Peyer's patch (tissue), 4 donors: ENCODE measurements at regions not wholly inside any gene's neighbourhood (a gene's known extent, or its start where the extent isn't known, plus 50 kb on each side); places are given as distances from the start of the nearest gene placed in this dataset.
"Not testable (repeated sequence)": the region's sequence is repeated elsewhere in the genome, so short reads cannot be mapped to it uniquely, and the experiment has no call there.

Source experiments
- POLR2A ChIP-seq, 2 donors: fragments of 450-650 bp; IDR thresholded peaks; one replicate each; pipeline ENCODE4 v1.5.1; 2017; ENCODE audit warnings: antibody characterized with exemption in 2 of 2, mild to moderate bottlenecking in 2 of 2, moderate library complexity in 2 of 2
- TF ChIP-seq, protein P1 (sequence below), 6 experiments: fragments of 450-650 bp in 4 of 6; fragments of 200-600 bp in 2 of 6; sonication (generic) in 1 of 6; IDR thresholded peaks; one replicate each; pipeline ENCODE4 v1.5.1; 2017 to 2019; ENCODE audit warnings: antibody characterized with exemption in 6 of 6, mild to moderate bottlenecking in 3 of 6, moderate library complexity in 1 of 6

GRCh38 chr21:9033295-9033694, 1488.1 kb upstream of the TPTE start:
- TF ChIP-seq POLR2A (IDR thresholded peaks at IDR 0.05): not testable (repeated sequence)
- TF ChIP-seq, protein P1, sequence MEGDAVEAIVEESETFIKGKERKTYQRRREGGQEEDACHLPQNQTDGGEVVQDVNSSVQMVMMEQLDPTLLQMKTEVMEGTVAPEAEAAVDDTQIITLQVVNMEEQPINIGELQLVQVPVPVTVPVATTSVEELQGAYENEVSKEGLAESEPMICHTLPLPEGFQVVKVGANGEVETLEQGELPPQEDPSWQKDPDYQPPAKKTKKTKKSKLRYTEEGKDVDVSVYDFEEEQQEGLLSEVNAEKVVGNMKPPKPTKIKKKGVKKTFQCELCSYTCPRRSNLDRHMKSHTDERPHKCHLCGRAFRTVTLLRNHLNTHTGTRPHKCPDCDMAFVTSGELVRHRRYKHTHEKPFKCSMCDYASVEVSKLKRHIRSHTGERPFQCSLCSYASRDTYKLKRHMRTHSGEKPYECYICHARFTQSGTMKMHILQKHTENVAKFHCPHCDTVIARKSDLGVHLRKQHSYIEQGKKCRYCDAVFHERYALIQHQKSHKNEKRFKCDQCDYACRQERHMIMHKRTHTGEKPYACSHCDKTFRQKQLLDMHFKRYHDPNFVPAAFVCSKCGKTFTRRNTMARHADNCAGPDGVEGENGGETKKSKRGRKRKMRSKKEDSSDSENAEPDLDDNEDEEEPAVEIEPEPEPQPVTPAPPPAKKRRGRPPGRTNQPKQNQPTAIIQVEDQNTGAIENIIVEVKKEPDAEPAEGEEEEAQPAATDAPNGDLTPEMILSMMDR (IDR thresholded peaks at IDR 0.05): not testable (repeated sequence)
